ENCODE measurements at regions not wholly inside any gene's neighbourhood (a gene's known extent, or its start where the extent isn't known, plus 50 kb on each side); places are given as distances from the start of the nearest gene placed in this dataset.
"Not testable (repeated sequence)": the region's sequence is repeated elsewhere in the genome, so short reads cannot be mapped to it uniquely, and the experiment has no call there.

DNA sequence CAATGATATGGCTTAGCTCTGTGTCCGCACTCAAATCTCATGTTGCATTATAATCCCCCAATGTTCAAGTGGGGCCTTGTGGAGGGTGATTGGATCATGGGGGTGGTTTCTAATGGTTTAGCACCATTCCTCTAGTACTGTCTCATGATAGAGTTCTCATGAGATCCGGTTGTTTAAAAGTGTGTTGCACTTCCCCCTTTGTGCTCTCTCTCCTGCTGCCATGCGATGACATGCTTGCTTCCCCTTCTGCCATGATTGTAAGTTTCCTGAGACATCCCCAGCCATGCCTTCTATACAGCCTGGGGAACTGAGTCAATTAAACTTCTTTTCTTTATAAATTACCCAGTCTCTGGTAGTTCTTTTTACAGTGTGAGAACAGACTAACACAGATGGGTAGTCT is 427.1 kb downstream of the CHSY3 start:
- DNase-seq (ENCODE audit: low read depth): no peak

DNA sequence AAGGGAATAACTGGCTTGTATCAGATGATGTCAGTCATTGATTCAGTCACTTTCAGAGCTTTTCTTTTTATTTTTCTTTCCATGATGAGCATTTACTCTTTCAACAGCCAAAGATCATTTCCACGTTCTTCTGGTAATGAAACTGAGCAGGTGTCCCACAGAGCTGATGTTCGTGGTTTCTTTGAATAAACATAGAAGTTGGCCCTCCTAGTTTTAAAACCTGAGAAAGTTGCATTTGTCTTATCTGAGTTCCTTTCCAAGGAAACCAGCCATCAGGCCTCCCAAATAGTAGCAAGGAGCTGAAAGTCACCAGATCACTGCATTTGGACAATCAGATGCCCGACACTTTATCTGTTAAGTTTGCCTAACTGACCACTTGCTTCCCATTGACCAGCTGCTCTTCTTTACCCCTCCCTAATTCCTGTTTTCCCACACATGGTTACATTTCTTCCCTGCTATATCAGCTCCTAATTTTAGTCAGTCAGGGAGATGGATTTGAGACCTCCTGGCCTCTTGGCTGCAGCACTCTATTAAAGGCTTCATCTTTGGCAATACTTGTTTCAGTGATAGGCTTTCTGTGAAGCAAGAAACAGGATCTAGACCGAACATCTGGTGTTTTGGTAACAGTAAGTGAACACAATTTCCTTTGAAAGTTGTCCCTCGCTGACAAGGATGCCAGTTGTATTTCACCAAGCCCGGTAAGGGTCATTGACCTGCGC is 420.8 kb downstream of the CHSY3 start:
- no peak for DNase-seq (ENCODE audit: low read depth)

DNA sequence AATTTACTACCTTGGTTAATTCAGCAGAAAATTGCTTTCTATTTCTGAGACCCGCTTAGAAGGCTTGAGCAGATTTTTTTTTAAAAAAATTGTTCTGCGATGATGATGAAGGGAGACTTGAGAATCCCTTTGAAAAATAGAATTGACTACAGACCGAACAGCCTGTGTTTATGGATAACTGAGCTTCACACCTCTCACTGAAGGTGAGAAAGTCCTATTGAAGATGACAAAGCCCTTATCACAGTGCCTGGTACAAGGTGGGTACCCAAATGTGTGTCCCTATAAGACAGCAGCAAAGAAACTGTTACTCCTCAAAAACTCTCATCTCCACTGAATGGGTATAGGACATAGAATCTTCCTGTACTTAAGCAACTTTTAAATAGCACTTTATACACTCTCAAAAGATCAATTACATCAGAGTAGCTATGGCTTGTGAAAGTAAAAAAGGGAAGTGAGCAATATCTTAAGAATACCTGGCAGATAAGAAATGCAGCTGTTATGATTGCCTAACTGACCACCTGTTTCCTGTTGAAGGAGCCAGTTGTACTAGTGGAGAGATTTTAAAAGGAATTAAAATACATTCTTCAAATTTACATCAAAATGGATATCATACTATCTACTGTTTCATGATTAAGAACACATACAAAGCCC is 419.7 kb downstream of the CHSY3 start:
- no peak for DNase-seq (ENCODE audit: low read depth)

DNA sequence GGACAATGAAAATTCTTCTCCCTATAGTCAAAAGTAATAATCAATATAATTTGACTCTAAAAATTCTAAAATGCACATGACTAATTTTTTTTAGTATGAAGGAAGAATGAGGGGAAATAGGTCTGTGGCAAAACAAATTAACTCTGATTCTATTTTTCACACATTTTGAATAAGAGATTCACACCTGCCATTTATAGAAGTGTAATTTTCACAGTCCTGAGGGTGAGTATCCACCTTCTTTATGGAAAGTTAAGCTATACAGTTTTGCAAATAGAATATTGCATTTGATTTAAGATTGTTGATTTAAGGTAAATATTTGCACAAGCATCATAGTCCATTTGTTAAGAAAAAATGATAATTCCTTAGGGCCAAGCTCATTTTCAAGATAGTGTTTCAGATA is 417.7 kb downstream of the CHSY3 start:
- no peak for DNase-seq (ENCODE audit: low read depth)

DNA sequence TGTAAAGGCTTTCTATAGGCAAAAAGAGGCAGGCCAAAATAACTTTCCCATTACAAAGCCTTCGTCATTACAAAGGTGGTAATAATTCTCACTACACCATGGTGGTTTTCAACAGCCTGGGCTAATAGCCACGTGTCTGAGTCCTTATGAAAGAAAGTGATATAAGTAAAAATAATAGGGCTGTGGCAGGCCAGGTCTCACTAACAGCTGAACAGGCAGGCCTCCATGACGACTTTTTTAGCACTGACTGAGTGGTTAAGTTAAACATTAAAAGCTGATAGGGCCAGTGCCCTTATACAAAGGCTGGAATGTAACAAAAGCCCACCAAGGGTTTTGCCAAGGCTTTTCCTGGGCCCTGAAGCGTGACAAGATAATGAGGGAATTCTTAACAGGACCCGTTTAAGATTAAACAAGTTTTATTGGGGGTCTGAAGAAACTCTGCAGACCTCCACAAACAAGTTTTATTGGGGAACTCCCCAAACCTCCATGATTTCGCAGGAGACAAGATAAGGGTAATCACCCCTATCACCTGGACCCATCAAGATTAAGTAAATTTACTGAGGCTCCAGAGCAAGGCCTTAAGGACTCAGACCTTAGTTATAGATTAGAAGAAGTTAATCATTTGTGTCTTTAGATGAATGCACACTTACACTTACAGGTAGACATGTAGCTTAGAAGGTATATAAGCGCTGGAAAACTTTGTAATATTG is 412.9 kb downstream of the CHSY3 start:
- DNase-seq (ENCODE audit: low read depth): no peak

DNA sequence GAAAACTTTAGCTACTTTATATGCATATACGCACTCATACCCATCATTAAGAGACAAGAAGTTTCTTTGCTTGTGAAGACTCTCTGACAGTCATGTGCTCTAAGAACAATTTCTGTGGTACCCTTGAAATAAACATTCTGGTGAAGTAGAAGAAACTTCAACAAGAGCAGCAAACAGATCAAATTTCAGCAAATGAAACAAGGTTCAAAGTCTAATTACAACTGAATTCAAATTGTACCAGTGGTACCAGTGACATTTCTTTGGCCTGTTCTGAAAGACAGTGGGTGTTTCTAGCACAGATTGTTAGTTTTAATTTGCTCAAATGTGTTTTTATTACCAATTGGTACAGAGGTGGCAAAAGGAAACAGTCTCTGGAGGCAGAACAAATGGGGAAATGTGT is 391.0 kb downstream of the CHSY3 start:
- DNase-seq (ENCODE audit: low read depth): no peak

DNA sequence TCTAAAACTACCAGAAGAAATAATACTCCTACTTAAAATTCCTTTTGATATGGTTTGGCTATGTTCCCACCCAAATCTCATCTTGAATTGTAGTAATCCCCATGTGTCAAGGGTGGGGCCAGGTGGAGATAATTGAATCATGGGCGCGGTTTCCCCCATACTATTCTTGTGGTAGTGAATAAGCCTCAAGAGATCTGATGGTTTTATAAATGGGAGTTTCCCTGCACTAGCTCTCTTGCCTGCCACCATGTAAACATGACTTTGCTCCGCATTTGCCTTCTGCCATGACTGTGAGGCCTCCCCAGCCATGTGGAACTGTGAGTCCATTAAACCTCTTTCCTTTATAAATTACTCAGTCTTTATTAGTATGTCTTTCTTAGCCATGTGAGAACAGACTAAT is 390.5 kb downstream of the CHSY3 start:
- DNase-seq (ENCODE audit: low read depth): not testable (repeated sequence)

DNA sequence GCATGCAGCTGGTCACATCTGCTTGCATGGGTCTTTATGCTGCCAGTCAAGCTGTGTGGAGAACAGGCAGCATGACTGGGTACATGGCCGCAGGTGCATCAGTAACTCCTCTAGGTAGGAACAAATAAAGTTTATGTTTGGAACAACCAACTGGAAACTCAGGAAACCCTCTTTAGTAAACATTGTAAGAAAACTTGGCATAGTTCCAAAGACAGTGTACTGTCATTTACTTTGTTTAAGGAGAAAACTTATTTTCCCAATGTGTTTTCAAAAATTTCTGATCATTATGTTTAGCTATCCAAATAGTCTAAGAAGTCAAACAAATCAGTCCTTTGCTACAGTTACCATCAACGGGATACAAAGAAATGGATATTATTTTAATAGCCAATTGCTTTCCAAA is 386.0 kb downstream of the CHSY3 start:
- no peak for DNase-seq (ENCODE audit: low read depth)

DNA sequence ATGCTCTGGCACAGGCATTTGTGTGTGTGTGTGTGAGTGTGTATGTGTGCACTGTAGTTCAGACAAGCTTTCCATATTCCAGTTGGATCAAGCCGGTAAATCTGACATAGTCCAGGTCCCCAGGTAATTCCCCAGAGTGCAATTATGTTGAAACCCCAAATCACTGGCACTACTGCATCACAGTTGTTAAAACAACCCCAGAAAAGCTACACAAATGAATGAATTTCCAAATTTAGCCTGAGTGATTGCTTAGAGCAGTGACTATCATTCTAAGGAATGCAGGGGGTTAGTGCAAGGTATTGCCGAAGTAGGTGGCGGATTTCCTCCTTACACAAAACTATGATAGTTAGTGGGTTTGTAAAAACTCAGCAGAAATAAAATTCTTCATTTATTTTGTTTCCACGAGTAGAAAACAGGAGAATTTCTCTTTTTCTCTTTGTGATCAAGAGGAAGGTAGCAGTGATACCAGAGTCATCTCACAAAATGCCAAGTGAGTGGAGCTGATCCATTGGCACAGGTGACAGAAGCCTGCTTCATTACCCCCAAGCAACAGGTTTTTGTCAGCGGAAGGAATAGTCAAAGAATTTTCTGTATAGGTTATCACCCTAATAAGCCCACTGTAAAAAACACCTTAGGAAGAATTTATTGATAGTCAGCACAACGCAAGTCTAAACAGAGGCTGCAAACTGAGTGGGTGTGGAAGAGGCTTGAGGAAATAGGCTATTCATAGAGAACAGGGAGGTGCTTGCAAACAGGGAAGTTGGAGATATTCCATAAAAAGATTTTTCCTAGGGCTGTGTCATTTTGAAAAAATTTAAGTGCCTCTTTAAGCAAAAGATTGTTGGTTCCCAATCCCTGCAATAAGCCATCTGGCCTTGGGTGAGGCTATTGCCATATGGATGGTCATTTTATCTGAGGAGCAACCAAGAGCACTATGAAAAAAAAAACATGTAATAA is 385.1 kb downstream of the CHSY3 start:
- DNase-seq (ENCODE audit: low read depth): no peak

DNA sequence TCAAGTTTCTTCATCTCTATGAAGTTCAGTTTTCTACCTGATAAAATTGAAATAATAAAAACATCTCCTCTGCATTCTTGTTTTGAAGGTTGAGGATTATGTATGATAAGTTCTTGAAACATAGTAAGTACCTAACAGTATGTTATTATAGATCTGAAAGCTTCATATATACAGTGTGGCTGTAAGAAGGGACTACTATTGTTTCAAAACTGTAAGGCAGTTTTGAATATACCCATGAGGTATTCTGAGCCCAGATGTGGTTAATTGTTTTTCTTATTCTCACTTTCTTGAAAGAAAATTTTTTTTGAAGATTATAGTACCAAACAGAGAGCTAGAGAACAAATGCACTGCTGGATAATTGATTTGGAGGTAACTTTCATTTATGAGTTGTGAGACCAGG is 383.2 kb downstream of the CHSY3 start:
- no peak for DNase-seq (ENCODE audit: low read depth)

DNA sequence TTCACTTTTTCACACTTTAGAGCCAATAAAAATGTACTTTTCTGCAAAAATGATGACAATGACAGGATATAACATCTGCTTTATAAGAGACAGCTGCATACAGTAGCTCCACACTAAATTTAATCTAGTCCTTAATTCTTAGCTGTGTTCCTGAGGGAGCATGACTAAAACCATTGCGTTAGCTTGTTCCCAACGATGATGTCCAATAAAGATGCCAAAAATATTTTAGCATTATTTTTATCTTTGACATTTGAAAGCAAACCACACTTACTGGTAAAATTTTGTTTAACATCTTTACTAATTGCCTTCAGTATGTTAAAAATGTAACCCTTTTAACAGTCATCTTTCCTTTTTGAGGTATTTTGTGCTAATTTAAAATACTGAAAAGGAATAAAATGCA is 382.7 kb downstream of the CHSY3 start:
- no peak for DNase-seq (ENCODE audit: low read depth)

DNA sequence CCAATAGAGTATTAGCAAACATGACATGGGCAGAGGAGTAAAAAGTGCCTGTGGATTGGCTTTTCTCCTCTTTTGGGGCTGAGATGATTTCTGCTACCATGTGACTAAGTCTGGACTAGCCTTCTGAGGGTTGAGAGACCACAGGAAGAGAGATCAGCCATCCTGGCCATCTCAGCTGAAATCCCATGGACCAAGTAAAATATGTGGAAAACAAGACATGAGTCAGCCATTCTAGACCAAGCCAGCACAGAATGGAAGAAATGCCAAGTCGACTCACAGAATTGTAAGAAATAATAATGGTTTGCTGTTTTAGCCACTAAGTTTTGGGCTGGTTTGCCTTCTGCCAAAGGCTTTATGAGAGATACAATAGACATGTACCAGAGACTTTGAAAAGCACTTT is 377.8 kb downstream of the CHSY3 start:
- DNase-seq (ENCODE audit: low read depth): no peak

DNA sequence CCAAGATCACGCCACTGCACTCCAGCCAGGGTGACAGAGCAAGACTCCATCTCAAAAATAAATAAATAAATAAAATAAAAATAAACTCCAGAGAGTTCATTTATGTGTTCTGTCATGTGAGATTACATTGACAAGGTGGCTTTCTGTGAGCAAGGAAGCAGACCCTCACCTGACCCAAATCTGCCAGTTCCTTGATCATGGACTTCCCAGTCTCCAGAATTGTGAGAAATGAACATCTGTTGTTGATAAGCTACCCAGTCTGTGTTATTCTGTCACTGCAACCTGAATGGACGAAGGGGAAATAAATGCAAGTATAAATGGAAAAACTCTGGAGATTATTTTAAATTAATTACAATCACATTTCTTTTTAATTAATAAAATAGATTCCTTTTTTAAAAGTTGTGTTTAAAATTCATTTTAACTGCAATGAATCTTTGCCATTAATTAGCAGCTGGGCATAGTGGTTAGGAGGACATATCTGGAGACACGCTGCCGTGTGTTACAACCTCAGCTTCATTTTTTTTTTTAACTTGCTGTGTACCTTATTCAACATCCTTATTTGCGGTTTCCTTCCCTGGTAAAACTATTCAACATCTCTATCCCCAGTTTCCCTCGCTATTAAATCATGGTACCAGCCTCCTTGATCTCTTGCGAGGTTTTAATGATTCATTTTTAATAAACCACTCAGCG is 376.4 kb downstream of the CHSY3 start:
- no peak for DNase-seq (ENCODE audit: low read depth)

DNA sequence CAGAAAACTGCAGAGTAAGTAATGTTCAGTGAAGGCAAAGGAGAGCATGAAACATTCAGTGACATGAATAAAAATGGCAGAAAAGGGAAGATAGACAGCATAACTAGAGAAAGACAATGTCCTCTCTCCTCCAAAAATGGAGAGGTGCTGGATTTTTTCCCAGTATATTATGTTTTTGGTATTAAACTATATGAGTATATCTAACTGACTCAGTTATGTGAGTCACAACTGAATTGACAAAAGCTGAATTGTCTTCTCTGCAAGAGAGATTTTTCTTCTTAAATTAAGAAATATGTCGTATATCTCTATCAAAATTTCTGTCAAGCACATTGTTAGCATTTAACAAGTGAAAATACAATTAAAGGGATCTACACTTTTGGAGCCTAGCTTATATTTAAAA is 375.1 kb downstream of the CHSY3 start:
- no peak for DNase-seq (ENCODE audit: low read depth)

DNA sequence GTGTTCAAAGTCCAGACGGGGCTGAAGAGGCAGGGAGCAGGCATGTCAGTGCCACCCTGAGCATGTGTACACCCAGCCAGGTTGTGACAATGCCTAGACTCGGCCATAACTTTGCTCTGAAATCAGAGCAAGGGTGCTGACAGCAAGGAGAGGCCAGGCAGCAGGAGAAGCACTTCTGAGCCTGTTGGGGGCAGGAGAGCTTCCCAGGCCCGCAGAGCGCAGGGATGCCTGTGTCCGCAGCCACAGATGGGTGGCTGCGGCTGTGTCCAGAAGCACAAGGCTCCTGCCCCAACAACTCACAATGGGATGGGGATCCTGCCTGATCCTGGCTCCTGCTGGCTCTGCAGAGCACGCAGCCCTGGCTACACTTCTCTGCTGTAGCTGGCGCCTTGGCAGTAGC is 373.9 kb downstream of the CHSY3 start:
- DNase-seq (ENCODE audit: low read depth): no peak

DNA sequence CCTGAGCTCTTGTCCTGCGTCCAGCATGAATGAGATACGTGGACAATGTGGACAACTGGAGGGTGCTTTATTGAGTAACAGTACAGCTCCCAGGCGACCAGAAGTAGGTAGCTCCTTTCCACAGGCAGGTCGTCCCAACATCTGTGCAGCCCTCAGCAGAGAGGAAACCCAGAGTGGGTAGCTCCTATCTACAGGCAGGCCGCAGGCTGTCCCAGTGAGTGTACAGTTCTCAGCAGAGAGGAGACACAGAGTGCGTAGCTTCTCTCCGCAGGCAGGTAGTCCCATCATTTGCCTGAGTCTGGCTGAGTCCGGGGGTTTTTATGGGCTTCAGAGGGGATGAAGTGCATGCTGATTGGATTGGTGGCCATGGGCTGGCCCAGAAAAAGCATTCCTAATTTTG is 373.3 kb downstream of the CHSY3 start:
- no peak for DNase-seq (ENCODE audit: low read depth)

DNA sequence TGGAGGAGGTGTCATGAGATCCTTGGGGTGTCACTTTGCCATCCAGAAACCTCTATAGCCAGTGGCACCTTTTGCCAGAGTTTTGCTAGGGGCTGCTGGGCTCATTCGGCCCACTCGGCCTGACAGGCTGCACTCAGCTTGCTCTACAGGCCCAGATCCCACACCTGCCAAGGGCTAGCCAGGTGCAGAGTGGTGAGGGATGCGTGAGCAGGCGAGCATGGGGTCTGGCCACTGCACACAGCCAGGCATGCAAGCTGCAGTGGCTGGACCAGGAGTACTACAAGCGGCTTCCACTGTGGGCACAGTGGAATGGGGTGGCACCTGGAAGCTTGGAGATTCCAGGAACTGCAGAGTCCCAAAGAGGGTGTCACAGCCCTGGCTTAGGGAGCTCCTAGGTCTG is 372.7 kb downstream of the CHSY3 start:
- DNase-seq (ENCODE audit: low read depth): no peak

DNA sequence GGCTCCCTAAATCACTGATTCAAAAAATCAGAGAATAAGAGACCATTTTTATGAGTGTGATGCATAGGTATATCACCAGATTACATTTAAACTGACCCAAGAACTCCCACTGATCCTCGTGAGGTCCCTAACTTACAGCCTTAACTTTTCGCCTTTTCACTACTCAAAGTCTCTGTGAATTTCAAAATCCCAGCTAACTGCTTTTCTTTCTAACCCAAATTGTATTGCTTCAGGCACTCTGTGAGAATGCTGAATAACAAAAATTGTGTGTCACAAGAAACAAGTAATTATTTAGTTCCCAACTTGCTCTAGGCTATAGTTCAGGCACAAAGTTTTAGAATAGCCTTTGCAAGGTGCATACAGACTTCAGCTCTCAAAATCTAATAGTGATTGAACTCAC is 368.6 kb downstream of the CHSY3 start:
- no peak for DNase-seq (ENCODE audit: low read depth)

DNA sequence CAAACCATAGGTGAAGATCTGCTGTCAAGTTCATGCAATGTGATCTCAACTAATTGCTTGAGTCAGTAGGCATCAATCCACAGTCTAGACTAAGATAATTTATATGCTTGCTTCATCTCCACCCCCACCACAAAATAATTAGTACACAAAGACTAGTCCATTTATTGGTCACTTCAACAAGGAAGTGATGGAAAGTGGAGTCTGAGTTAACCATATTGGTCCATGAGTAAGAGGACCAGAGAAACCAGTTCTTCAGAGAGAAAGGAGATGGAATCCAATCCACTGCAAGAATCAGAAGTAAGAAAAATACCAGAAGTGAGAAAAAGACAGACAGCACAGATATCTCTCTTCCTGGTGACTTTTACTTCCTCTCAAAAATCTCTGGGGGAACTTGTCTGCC is 366.5 kb downstream of the CHSY3 start:
- no peak for DNase-seq (ENCODE audit: low read depth)

DNA sequence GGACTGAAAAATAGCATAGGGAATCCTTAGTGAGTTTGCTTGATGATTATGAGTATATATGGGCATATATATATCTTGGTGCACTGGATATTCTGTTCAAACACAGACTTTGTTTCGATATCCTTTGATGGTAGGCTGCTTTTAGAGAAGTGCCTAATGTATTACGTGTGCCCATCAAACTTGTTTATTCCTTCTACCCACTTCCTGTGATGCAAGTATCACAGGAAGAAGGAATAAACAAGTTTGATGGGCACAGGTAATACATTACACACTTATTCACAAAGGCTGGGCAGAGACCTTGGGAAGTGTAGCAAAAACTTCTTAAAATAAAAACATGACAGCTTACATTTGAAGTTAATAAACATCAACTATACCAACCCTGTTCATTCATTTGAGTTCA is 364.2 kb downstream of the CHSY3 start:
- DNase-seq (ENCODE audit: low read depth): no peak

DNA sequence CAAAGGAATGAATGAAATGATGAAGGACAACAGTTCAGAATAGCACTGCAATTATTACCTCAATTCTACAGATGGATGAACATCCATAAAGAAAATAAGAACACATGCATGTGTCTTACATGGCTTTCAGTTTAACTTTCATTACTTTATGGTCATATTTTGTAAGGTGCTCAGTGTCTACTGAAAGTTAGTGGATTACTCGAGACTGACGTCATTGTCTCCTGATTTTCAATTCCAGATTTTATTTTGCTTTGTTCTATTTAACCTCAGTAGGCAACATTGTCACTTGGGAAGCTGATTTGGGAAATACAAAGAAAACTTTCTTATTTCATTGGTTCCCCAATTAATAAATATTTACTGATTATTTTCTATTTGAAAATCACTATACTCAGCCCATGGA is 363.7 kb downstream of the CHSY3 start:
- DNase-seq (ENCODE audit: low read depth): no peak

DNA sequence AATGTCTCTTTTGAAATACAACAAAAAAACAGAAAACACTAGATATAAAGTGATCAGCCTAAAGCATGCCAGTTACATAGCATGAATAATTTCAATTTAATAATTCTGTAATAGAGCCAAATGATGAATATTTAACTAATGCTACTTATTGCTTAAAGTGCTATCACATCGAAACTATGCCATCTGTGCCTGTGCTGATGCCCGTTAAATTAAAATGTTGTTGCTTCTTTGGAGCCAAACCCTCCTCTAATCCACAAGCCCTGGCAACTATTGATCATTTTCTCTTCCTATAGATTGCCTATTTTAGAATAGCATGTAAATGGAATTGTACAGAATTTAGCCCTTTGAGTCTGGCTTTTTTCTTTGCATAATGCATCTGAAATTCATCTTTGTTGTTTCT is 356.2 kb downstream of the CHSY3 start:
- no peak for DNase-seq (ENCODE audit: low read depth)

Data from HS-27A (cell line).